AML-193 (cell line): ENCODE measurements at regions not wholly inside any gene's neighbourhood (a gene's known extent, or its start where the extent isn't known, plus 50 kb on each side); places are given as distances from the start of the nearest gene placed in this dataset.
A peak's percentile ranks its signal among the peaks of the same experiment; 100 is the strongest.
"Not testable (repeated sequence)": the region's sequence is repeated elsewhere in the genome, so short reads cannot be mapped to it uniquely, and the experiment has no call there.

Experiments
- DNase-seq, 2 experiments: peaks; one replicate each; lab custom pipeline; 2025; lab: John Stamatoyannopoulos, UW

GRCh38 chr14:31911160-31911559, 165.9 kb upstream of the ARHGAP5 start:
- no peak for DNase-seq

- DNase-seq: no peak
Measured at GRCh38 chr14:31913370-31913769, 163.7 kb upstream of the ARHGAP5 start.

DNA sequence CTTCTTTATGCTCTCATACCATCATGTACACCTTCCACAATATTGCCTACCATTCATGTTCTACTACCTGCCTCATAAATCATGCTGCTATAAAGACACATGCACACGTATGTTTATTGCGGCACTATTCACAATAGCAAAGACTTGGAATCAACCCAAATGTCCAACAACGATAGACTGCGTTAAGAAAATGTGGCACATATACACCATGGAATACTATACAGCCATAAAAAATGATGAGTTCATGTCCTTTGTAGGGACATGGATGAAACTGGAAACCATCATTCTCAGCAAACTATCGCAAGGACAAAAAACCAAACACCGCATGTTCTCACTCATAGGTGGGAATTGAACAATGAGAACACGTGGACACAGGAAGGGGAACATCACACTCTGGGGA, 158.8 kb upstream of the ARHGAP5 start:
- not testable (repeated sequence) for DNase-seq

GRCh38 chr14:31920001-31920400, 157.1 kb upstream of the ARHGAP5 start:
- no peak for DNase-seq

- no peak for DNase-seq
Measured at GRCh38 chr14:31920989-31921650, 156.0 kb upstream of the ARHGAP5 start.

DNA sequence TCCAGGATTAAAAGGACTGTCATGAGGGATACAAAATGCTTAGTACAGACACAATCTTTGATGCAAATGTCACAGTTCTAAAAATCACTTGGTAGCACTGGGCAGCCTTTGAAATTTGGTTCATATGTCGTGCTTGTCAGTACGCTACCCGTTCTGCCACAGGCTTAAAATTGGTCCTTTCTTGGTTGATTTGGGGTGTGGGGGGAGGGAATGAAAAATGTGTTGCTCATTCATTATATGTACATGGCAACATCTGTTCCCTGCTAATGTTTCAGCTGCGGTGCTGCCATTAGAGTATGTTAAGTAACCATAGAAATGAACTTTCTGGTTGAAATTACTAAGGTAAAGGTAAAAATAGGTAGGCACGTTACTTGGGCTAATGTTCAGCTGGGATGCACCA, 155.4 kb upstream of the ARHGAP5 start:
- no peak for DNase-seq

DNA sequence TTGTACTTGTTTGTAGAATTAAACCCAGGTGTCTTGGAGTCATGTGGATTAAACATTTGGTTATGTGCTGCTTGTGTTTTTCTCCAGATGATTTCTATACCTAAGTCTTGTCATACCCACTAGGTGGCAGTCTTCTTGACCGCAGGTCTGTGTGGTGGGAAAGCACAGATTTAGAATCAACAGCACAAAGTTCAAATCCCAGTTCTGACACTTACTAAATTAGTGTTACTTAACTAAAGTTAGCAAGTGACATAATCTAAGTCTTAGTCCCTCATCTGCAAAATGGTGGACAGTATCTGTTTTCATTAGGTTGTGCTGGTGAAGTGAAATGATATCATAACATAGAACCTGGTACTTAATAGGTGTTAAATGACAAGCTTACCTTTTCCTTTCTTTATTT, 151.0 kb upstream of the ARHGAP5 start:
- peak; percentile 31 to 42 for DNase-seq

GRCh38 chr14:31926652-31927347, 150.3 kb upstream of the ARHGAP5 start:
- no peak for DNase-seq

DNA sequence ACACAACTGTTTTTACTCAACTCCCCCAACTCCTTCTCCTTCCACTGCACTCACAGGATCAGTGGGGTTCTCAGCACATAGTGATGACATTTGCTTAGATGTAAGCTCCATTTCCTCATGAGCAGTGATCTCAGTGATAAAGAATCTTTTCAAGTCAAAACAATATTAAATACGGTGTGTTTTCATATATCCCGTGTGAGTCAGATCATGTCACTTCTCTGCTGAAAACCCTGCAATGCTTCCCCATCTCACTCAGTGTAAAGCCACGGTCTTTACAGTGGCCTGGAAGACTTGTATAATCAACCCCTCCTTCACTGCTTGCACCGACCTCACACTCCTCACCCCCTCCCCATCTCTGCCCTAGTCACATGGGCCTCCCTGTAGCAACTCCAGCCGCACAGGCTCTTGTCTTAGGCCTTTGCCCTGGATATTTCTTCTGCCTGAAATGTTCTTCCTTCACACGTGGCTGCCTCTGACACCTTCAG, 149.7 kb upstream of the ARHGAP5 start:
- no peak for DNase-seq

DNA sequence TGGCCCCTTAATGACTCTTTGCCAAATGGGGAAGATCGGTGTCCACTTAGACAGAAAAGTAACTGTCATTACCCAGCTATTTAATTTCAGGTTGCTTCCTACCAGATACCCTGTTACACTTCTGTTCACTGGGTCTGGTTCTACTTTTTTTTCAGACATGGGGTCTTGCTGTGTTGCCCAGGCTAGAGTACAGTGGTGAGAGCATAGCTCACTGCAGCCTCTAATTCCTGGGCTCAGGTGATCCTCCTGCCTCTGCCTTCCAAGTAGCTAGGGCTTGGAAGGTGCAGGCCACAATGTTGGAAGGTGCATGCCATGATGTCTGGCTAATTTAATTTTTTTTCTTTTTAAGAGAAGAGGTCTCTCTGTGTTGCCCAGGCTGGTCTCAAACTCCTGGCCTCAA, 147.0 kb upstream of the ARHGAP5 start:
- no peak for DNase-seq

GRCh38 chr14:31930493-31931240, 146.4 kb upstream of the ARHGAP5 start:
- DNase-seq: no peak

DNA sequence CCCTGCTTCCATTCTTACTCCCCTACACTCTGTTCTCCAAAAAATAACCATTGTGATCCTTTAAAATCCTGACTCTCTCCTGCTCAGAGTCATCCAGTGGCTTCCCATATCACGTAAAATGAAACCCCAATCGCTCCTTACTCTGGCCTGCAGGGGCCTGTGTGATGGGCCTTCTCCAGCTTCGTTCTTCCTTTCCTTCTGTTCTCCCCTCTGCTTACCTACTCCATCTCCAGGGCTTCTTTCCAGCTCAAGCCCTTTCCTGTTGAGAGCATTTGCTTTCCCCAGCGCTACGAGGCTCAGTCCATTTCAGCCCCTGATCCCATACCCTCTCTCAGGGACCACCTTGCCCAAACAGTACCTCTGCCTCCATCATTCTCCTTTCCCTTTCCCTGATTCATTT, 144.4 kb upstream of the ARHGAP5 start:
- DNase-seq: no peak

DNA sequence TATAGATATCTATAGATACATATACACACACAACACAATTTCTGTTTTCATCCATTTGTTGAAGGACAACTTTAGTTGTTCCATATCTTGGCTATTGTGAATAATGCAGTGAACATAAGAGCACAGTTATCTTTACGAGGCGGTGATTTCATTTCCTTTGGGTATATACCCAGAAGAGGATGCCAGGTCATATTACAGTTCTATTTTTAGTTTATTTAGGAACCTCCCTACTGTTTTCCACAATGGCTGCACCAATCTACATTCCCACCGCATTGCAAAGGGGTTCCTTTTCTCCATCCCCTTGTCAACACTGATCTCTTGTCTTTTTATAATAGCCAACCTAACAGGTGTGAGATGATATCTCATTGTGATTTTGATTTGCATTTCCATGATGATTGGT, 143.4 kb upstream of the ARHGAP5 start:
- no peak for DNase-seq

DNA sequence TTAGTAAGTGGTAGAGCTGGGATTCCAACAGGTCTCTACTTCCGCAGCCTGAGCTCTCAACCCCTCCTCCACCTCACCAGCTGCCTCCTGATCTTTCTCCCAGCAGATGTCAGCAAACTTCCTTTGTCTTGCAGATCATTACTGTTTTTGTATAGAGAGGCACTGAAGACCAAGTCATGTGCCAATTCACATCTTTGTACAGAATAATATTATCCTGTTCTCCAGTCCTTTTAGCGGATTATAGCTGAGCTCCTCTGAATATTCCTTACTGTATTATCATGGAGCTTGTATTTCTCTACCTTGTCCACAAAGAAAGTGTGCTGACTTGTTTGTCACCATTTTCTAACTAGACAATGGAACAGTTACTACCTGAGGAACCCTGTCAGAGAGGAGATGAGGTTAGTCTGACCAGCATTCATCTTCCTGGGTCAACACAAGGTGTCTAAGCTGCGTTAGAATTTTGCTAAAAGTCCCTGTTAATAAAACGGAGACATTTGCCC, 142.3 kb upstream of the ARHGAP5 start:
- no peak for DNase-seq

DNA sequence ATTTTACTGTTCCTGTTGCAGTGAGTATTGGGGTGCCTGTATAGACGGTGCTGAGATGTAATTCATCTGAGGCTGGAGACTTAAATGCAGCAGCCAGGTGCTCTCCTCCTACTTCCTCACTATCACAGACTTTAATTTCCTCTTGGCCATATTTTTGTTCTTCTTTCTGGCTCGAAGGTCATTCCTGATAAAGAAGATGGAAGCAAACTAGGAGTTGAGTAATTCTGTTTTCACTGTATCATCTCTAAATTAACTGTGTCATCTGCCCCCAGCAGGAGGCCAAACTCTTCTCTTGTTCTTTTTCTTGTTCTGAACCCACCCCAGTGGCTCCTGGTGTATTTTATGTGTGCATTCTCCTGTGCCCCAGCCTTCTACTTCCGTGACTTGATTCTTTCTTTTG, 141.7 kb upstream of the ARHGAP5 start:
- no peak for DNase-seq

DNA sequence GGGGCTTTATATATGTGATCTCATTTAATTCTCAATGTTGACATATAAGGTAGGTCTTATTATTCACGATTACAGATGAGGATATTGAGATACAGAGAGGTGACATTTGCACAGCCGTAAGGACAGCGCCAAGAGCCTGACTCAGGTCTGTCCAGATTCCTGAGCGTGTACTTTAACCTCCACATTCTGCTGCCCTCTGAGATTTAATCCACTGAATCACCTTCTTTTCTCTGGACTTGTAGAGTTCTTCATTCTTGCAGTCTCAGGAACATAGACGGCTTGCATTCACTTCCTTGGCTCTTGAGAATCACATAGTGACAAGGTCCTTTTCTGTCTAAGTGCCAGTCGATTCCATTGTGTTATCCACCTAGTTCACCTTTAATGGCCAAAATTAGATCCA, 141.0 kb upstream of the ARHGAP5 start:
- no peak for DNase-seq

DNA sequence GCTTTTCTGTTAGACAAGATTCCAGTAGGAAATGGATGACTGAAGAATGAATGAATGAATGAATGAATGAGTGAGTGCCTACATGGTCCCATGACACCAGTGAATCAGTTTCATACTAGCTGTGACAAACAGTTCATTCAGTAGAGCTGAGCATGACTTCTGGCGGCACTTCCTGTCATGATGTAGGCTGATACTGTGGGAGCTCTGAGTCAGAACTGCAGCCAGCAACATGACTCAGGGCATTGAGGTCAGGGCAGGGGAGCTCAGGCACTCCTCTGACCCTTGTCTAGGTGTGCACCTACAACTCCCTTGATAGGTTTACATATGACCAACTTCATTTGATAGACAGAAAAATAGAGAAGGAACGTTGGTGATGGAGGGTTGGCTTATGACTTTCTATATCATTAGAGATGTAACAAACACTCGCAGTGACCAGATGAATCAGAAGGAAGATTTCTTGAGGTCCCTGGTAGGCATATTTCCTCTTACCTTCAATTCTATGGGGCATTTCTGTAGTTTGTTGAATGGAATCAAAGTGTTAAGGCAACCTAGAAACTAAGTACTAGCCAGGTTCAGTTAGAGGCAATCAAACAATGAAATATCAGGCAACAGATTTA, 139.3 kb upstream of the ARHGAP5 start:
- DNase-seq: no peak

DNA sequence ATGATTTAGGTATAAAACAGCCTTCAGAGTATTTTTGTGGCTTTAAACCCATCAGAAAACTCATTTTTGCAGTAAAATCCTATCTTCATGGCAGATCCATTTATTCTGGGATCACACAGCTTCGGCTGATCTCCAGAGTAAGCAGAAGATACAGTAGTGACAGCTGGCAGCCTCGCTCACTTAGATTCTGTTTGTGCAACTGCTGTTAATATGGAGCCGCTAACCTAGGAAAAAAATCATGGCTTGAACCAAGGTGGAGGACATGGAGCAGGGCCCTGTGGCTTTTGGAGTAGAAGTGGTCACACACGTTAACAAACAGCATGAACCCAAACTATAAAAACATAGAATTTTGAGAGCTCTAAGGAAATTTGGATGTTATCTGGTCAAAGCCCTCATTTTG, 137.2 kb upstream of the ARHGAP5 start:
- DNase-seq: no peak

- DNase-seq: no peak
Measured at GRCh38 chr14:31941487-31941886, 135.6 kb upstream of the ARHGAP5 start.

- DNase-seq: no peak
Measured at GRCh38 chr14:31942166-31942841, 134.8 kb upstream of the ARHGAP5 start.

DNA sequence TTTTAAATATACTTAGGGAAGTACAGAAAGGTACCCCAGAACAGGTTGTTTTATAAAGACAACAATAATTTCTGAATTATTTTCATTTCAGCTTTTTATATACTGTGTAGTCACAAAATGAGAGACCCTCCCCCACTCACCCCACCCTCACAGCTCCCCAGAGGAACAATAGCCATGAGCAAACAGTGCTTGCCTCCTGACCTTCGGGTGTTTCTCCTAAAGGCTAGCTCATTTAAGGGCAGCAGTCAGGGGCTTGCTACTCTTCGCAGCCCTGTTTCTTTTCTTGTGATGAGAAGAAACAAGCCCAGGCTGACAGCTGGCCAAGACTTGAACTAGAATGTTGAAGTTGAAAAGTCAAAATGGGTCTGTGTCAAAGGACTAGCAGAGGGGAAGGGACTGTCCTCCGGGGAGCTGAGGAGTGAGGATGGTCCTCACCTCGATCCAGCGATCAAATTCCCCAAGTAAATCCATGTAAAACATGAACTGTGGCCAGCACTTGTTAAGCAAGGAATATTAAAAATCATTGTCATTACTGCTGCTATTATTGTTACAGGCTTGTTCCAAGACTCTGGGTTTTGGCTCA, 133.8 kb upstream of the ARHGAP5 start:
- DNase-seq: no peak
